A673 (cell line): ENCODE measurements at regions not wholly inside any gene's neighbourhood (a gene's known extent, or its start where the extent isn't known, plus 50 kb on each side); places are given as distances from the start of the nearest gene placed in this dataset.

Experiments used
- CTCF ChIP-seq: fragments of 300-800, 200-600 bp; sonication (generic); conservative IDR thresholded peaks from 2 replicates; pipeline ENCODE4 v1.5.1; 2017; ENCODE audit warnings: low read depth, mild to moderate bottlenecking, antibody characterized with exemption, low read length, moderate library complexity, mixed read lengths
- EZH2 ChIP-seq: fragments of 200-600 bp; sonication (generic); IDR thresholded peaks from 2 replicates; pipeline ENCODE4 v1.6.1; 2017; ENCODE audit warnings: borderline replicate concordance, low read depth, mild to moderate bottlenecking, mixed read lengths, antibody characterized with exemption, low read length; ENCODE audit not compliant: poor library complexity, severe bottlenecking

- TF ChIP-seq EZH2 (no peak), CTCF (no peak)
These were observed 186.9 kb upstream of the OBI1 start for GRCh38 chr13:78845656-78846365.
